Stomach (tissue), 8 donors: ENCODE measurements at regions not wholly inside any gene's neighbourhood (a gene's known extent, or its start where the extent isn't known, plus 50 kb on each side); places are given as distances from the start of the nearest gene placed in this dataset.

Experiments
- DNase-seq, 2 donors: peaks; one replicate each; pipeline versions ENCODE4 v3.0.0 to v3.0.0-alpha.2; 2013 to 2019
- H3K27ac ChIP-seq, 5 donors: fragments of 200-600 bp in 4 of 5; sonication (generic) in 4 of 5; one replicate each; pipeline ENCODE4 v1.5.1; 2013 to 2019; ENCODE audit warnings: mild to moderate bottlenecking in 1 of 5, moderate library complexity in 1 of 5
- H3K27me3 ChIP-seq, 3 donors: fragments of 200-600 bp; sonication (generic); one replicate each; pipeline ENCODE4 v1.5.1; 2017 to 2019; ENCODE audit warnings: mixed run types in 1 of 3
- H3K36me3 ChIP-seq, 4 donors: fragments of 200-600 bp; sonication (generic); 1 replicate in 3 of 4; 2 replicates in 1 of 4; pipeline ENCODE4 v1.5.1; 2016 to 2019
- H3K4me1 ChIP-seq, 4 donors: fragments of 200-600 bp; sonication (generic); one replicate each; pipeline ENCODE4 v1.5.1; 2016 to 2019
- H3K4me3 ChIP-seq, 4 donors: fragments of 200-600 bp; sonication (generic) in 3 of 4; one replicate each; pipeline ENCODE4 v1.5.1; 2016 to 2019; ENCODE audit warnings: mild to moderate bottlenecking in 1 of 4
- H3K9me3 ChIP-seq, 4 donors: fragments of 200-600 bp; sonication (generic); one replicate each; pipeline ENCODE4 v1.5.1; 2016 to 2019
- CTCF ChIP-seq, 7 experiments: fragments of 450-650 bp in 4 of 7; fragments of 200-600 bp in 3 of 7; sonication (generic) in 3 of 7; IDR thresholded peaks; one replicate each; pipeline ENCODE4 v1.5.1; 2016 to 2019; ENCODE audit warnings: antibody characterized with exemption in 7 of 7, control low read depth in 2 of 7, mild to moderate bottlenecking in 1 of 7
- EP300 ChIP-seq: sonication (generic); formaldehyde crosslinking; IDR thresholded peaks from one replicate; pipeline ENCODE4 v1.6.1; 2017; ENCODE audit warnings: antibody characterized with exemption
- POLR2A ChIP-seq, 4 donors: fragments of 450-650 bp; IDR thresholded peaks; one replicate each; pipeline ENCODE4 v1.6.1; 2016; ENCODE audit warnings: antibody characterized with exemption in 4 of 4, control low read depth in 2 of 4, mild to moderate bottlenecking in 1 of 4, moderate library complexity in 1 of 4
- POLR2AphosphoS5 ChIP-seq, 3 donors: sonication (generic); formaldehyde crosslinking; IDR thresholded peaks; one replicate each; pipeline ENCODE4 v1.6.1; 2016; ENCODE audit warnings: antibody characterized with exemption in 3 of 3
- WGBS, 5 donors: extraction: QIAGEN DNeasy Blood & Tissue Kit in 3 of 5; methylation state at CpG; one replicate each; pipeline versions ENCODE4 v1.1.5 to v1.1.7; 2013 to 2018; 5-methylcytosine and 5-hydroxymethylcytosine counted together
- intact Hi-C: fragments of 100-400 bp; cut with DNase I; formaldehyde crosslinking; loops from one replicate; pipeline ENCODE4 v1.15.1; 2023; ENCODE audit warnings: low total_unique reads
- donor health status: healthy with polysubstance abuse.
- donor health status: Bipolar disorder and iron deficiency.
- donor health status: healthy.

- Histone ChIP-seq H3K4me3 (no peak overlapping the region), H3K4me1 (peaks cover 0 to 9% (median 4%) of the 10 kb centered on the region in 4 donors), H3K9me3 (no peaks in the 10 kb centered on the region), H3K27me3 (no peaks in the 10 kb centered on the region), H3K27ac (no peak overlapping the region), H3K36me3 (peaks cover 0 to 65% (median 45%) of the 10 kb centered on the region in 4 donors)
- WGBS, 5 donors = 71 to 81% (median 74%) methylated on average over 10 of the region's 10 CpGs
- intact Hi-C loops = no loop called here
- no peak for TF ChIP-seq POLR2AphosphoS5 (IDR thresholded peaks at IDR 0.05)
- TF ChIP-seq POLR2A (IDR thresholded peaks at IDR 0.05) = no peak
- no peak for TF ChIP-seq EP300
- TF ChIP-seq CTCF (IDR thresholded peaks at IDR 0.05) = no peak
- no peak for DNase-seq
These were observed 179.8 kb downstream of the KATNIP start for GRCh38 chr16:27729516-27730304.

GRCh38 chr16:27730661-27731210 is 180.8 kb downstream of the KATNIP start:
- H3K9me3 ChIP-seq = no peaks in the 10 kb centered on the region
- H3K4me3 ChIP-seq = no peak overlapping the region
- TF ChIP-seq EP300 (no peak), POLR2AphosphoS5 (IDR thresholded peaks at IDR 0.05) (no peak), POLR2A (IDR thresholded peaks at IDR 0.05) (no peak), CTCF (IDR thresholded peaks at IDR 0.05) (no peak)
- intact Hi-C loops = no loop called here
- H3K27ac ChIP-seq = no peak overlapping the region
- WGBS, 5 donors = 77 to 85% (median 83%) methylated on average over 6 of the region's 6 CpGs
- no peak for DNase-seq
- H3K36me3 ChIP-seq = peaks cover 0 to 68% (median 47%) of the 10 kb centered on the region in 4 donors
- no peaks in the 10 kb centered on the region for H3K4me1 ChIP-seq
- H3K27me3 ChIP-seq = no peaks in the 10 kb centered on the region

- WGBS, 5 donors = 92 to 98% (median 96%) methylated on average over 5 of the region's 5 CpGs
- Histone ChIP-seq H3K4me3 (no peak overlapping the region), H3K27me3 (no peaks in the 10 kb centered on the region), H3K4me1 (no peaks in the 10 kb centered on the region), H3K36me3 (peaks cover 0 to 60% (median 55%) of the 10 kb centered on the region in 4 donors), H3K9me3 (no peaks in the 10 kb centered on the region), H3K27ac (no peak overlapping the region)
- TF ChIP-seq EP300 (no peak), POLR2AphosphoS5 (IDR thresholded peaks at IDR 0.05) (no peak), POLR2A (IDR thresholded peaks at IDR 0.05) (no peak), CTCF (IDR thresholded peaks at IDR 0.05) (no peak)
- DNase-seq = no peak
- intact Hi-C loops = no loop called here
These were observed 185.1 kb downstream of the KATNIP start for GRCh38 chr16:27735031-27735430.

GRCh38 chr16:27736431-27736830 is 186.5 kb downstream of the KATNIP start:
- TF ChIP-seq CTCF (IDR thresholded peaks at IDR 0.05) = no peak
- no peak for TF ChIP-seq POLR2AphosphoS5 (IDR thresholded peaks at IDR 0.05)
- no peak for TF ChIP-seq EP300
- no peak for TF ChIP-seq POLR2A (IDR thresholded peaks at IDR 0.05)
- Histone ChIP-seq H3K4me3 (no peak overlapping the region), H3K4me1 (no peaks in the 10 kb centered on the region), H3K27me3 (no peaks in the 10 kb centered on the region), H3K27ac (no peak overlapping the region), H3K9me3 (no peaks in the 10 kb centered on the region), H3K36me3 (peaks cover 10 to 60% (median 57%) of the 10 kb centered on the region in 4 donors)
- WGBS, 5 donors = 84 to 90% (median 89%) methylated on average over 6 of the region's 6 CpGs
- DNase-seq = no peak
- intact Hi-C loops = no loop called here
